H1 (cell line): ENCODE measurements at regions not wholly inside any gene's neighbourhood (a gene's known extent, or its start where the extent isn't known, plus 50 kb on each side); places are given as distances from the start of the nearest gene placed in this dataset.

Experiments
- CTCF ChIA-PET: fragments of 300-600 bp; sonication (Branson Sonifier 250); formaldehyde crosslinking; loops from one replicate; lab custom pipeline; 2021; ENCODE audit not compliant: partially characterized antibody; lab: Charles Lee
- POLR2A ChIA-PET: fragments of 300-600 bp; sonication (Branson Sonifier 250); formaldehyde crosslinking; loops from one replicate; lab custom pipeline; 2021; ENCODE audit warnings: inconsistent platforms; ENCODE audit not compliant: partially characterized antibody; lab: Charles Lee
- DNase-seq, 2 experiments: peaks; one replicate each; pipeline versions ENCODE4 v3.0.0 to v3.0.0-alpha.2; 2010 to 2022; ENCODE audit warnings: low spot score in 2 of 2, low read depth in 1 of 2, mixed read lengths in 1 of 2
- FAIRE-seq: peaks from 2 replicates; lab custom pipeline; 2011; peaks lifted over from hg19 to GRCh38; lab: Jason Lieb, UNC
- H2AFZ ChIP-seq: 2 replicates; pipeline ENCODE4 v1.8.1; 2012; ENCODE audit warnings: low read length, inconsistent platforms
- H2AK5ac ChIP-seq: 2 replicates; pipeline ENCODE4 v1.6.1; 2013; ENCODE audit warnings: low read depth, low read length
- H2BK120ac ChIP-seq: replicated peaks from 2 replicates; pipeline ENCODE3; 2013; ENCODE audit warnings: low read depth, low read length, inconsistent platforms
- H2BK12ac ChIP-seq: 2 replicates; pipeline ENCODE4 v1.6.1; 2013; ENCODE audit warnings: low read depth, low read length
- H2BK15ac ChIP-seq: 2 replicates; pipeline ENCODE4 v1.6.1; 2013; ENCODE audit warnings: low read length
- H2BK20ac ChIP-seq: 2 replicates; pipeline ENCODE4 v1.6.1; 2013; ENCODE audit warnings: low read length
- H2BK5ac ChIP-seq: 2 replicates; pipeline ENCODE4 v1.6.1; 2013; ENCODE audit warnings: low read depth, low read length
- H3K14ac ChIP-seq: 2 replicates; pipeline ENCODE4 v1.6.1; 2013; ENCODE audit warnings: inconsistent platforms; ENCODE audit not compliant: insufficient read length
- H3K18ac ChIP-seq: 2 replicates; pipeline ENCODE4 v1.6.1; 2013; ENCODE audit warnings: low read length; ENCODE audit errors: extremely low read depth
- H3K23ac ChIP-seq: 2 replicates; pipeline ENCODE4 v1.6.1; 2013; ENCODE audit warnings: inconsistent platforms; ENCODE audit not compliant: insufficient read length
- H3K23me2 ChIP-seq: 2 replicates; pipeline ENCODE4 v1.6.1; 2013; ENCODE audit warnings: low read depth, low read length
- H3K27ac ChIP-seq: 2 replicates; pipeline ENCODE4 v1.6.1; 2011; ENCODE audit warnings: low read depth, low read length, inconsistent platforms
- H3K27me3 ChIP-seq, 4 experiments: replicated peaks in 1 of 4; 1 replicate in 1 of 4; 2 replicates in 3 of 4; pipeline versions ENCODE4 v1.6.1 to v1.8.1; 2011 to 2013; ENCODE audit warnings: low read length in 3 of 4, mild to moderate bottlenecking in 3 of 4, inconsistent platforms in 2 of 4, mixed read lengths in 2 of 4, moderate library complexity in 1 of 4; ENCODE audit not compliant: control insufficient read depth in 3 of 4, insufficient read depth in 3 of 4; ENCODE audit errors: extremely low read depth in 1 of 4
- H3K36me3 ChIP-seq, 4 experiments: 2 replicates each; pipeline versions ENCODE4 v1.6.1 to v1.8.1; 2011 to 2013; ENCODE audit warnings: mild to moderate bottlenecking in 4 of 4, low read length in 3 of 4, moderate library complexity in 2 of 4, control low read depth in 1 of 4, inconsistent platforms in 1 of 4; ENCODE audit not compliant: insufficient read depth in 4 of 4, control insufficient read depth in 2 of 4
- H3K4ac ChIP-seq: replicated peaks from 2 replicates; pipeline ENCODE3; 2013; ENCODE audit warnings: low read length, low read depth, mixed read lengths, inconsistent platforms; ENCODE audit not compliant: insufficient read length
- H3K4me1 ChIP-seq, 4 experiments: replicated peaks in 1 of 4; 1 replicate in 1 of 4; 2 replicates in 3 of 4; pipeline versions ENCODE4 v1.6.1 to v1.8.1; 2011 to 2013; ENCODE audit warnings: low read length in 3 of 4, inconsistent platforms in 2 of 4, mixed read lengths in 1 of 4; ENCODE audit not compliant: insufficient read depth in 4 of 4, control insufficient read depth in 3 of 4
- H3K4me2 ChIP-seq, 2 experiments: 2 replicates each; pipeline versions ENCODE4 v1.6.1 to v1.8.1; 2011 to 2013; ENCODE audit warnings: low read depth in 2 of 2, low read length in 2 of 2, control low read depth in 1 of 2, inconsistent platforms in 1 of 2, mild to moderate bottlenecking in 1 of 2; ENCODE audit not compliant: insufficient read depth in 1 of 2
- H3K4me3 ChIP-seq, 4 experiments: fragments of 200-600, 300-600 bp in 1 of 4; sonication (generic), shearing (Covaris generic), sonication (Bioruptor Twin) in 1 of 4; 2 replicates each; pipeline versions ENCODE4 v1.5.1 to v1.8.1; 2011 to 2016; ENCODE audit warnings: low read length in 4 of 4, low read depth in 3 of 4, control low read depth in 2 of 4, inconsistent platforms in 2 of 4, mild to moderate bottlenecking in 2 of 4, mixed read lengths in 1 of 4, moderate library complexity in 1 of 4; ENCODE audit not compliant: insufficient read depth in 2 of 4; ENCODE audit errors: extremely low read depth in 1 of 4
- H3K56ac ChIP-seq: replicated peaks from 2 replicates; pipeline ENCODE3; 2013; ENCODE audit warnings: low read depth, mild to moderate bottlenecking, mixed read lengths, low read length, inconsistent platforms; ENCODE audit not compliant: insufficient read length
- H3K79me1 ChIP-seq: 2 replicates; pipeline ENCODE4 v1.6.1; 2013; ENCODE audit warnings: low read depth, low read length, control low read depth
- H3K79me2 ChIP-seq, 2 experiments: 2 replicates each; pipeline versions ENCODE4 v1.6.1 to v1.8.1; 2012 to 2013; ENCODE audit warnings: low read length in 2 of 2, mild to moderate bottlenecking in 2 of 2, inconsistent platforms in 1 of 2; ENCODE audit not compliant: insufficient read depth in 2 of 2, control insufficient read depth in 1 of 2
- H3K9ac ChIP-seq, 4 experiments: replicated peaks in 1 of 4; 1 replicate in 1 of 4; 2 replicates in 3 of 4; pipeline versions ENCODE4 v1.6.1 to v1.8.1; 2011 to 2013; ENCODE audit warnings: low read depth in 3 of 4, low read length in 3 of 4, control low read depth in 2 of 4, mild to moderate bottlenecking in 2 of 4, moderate library complexity in 2 of 4, inconsistent platforms in 1 of 4; ENCODE audit errors: extremely low read depth in 1 of 4
- H3K9me3 ChIP-seq, 2 experiments: 2 replicates each; pipeline versions ENCODE4 v1.6.1 to v1.8.1; 2012 to 2013; ENCODE audit warnings: mild to moderate bottlenecking in 2 of 2, moderate library complexity in 2 of 2, control low read depth in 1 of 2, inconsistent platforms in 1 of 2, low read depth in 1 of 2, low read length in 1 of 2, mixed read lengths in 1 of 2; ENCODE audit not compliant: insufficient read depth in 2 of 2
- H4K20me1 ChIP-seq, 2 experiments: replicated peaks in 1 of 2; 2 replicates each; pipeline versions ENCODE3 to v1.8.1; 2011 to 2013; ENCODE audit warnings: inconsistent platforms in 2 of 2, low read length in 2 of 2, mild to moderate bottlenecking in 1 of 2; ENCODE audit not compliant: insufficient read depth in 2 of 2, control insufficient read depth in 1 of 2
- H4K5ac ChIP-seq: 2 replicates; pipeline ENCODE4 v1.6.1; 2013; ENCODE audit warnings: low read length, low read depth, mixed read lengths, inconsistent platforms; ENCODE audit not compliant: insufficient read length
- H4K8ac ChIP-seq: 2 replicates; pipeline ENCODE4 v1.8.0; 2013; ENCODE audit warnings: mild to moderate bottlenecking, moderate library complexity, low read length, inconsistent platforms; ENCODE audit not compliant: insufficient read depth; ENCODE audit errors: extremely low read depth
- H4K91ac ChIP-seq: replicated peaks from 2 replicates; pipeline ENCODE3; 2013; ENCODE audit warnings: low read length, mixed read lengths, inconsistent platforms; ENCODE audit not compliant: insufficient read length
- BACH1 ChIP-seq: IDR thresholded peaks from 2 replicates; pipeline ENCODE4 v1.6.1; 2012; ENCODE audit warnings: low read length, improper control_type of control experiment
- CHD1 ChIP-seq: IDR thresholded peaks from 2 replicates; pipeline ENCODE4 v1.6.1; 2012; ENCODE audit warnings: low read depth, low read length, improper control_type of control experiment
- EZH2 ChIP-seq: fragments of 200-600 bp; sonication (generic); IDR thresholded peaks from 2 replicates; pipeline ENCODE4 v1.7.1; 2012; ENCODE audit warnings: low read depth, mild to moderate bottlenecking, moderate library complexity, low read length, inconsistent platforms; ENCODE audit not compliant: severe bottlenecking
- FOSL1 ChIP-seq: IDR thresholded peaks from 2 replicates; pipeline ENCODE4 v1.6.1; 2011; ENCODE audit warnings: mild to moderate bottlenecking, low read depth, low read length, moderate library complexity; ENCODE audit not compliant: insufficient read depth
- JUN ChIP-seq: IDR thresholded peaks from 2 replicates; pipeline ENCODE4 v1.6.1; 2011; ENCODE audit warnings: low read depth, mild to moderate bottlenecking, improper control_type of control experiment, low read length
- JUND ChIP-seq: IDR thresholded peaks from 2 replicates; pipeline ENCODE4 v1.6.1; 2011; ENCODE audit warnings: mild to moderate bottlenecking, improper control_type of control experiment, low read length
- KDM4A ChIP-seq: IDR thresholded peaks from one replicate; pipeline ENCODE4 v1.7.1; 2012; ENCODE audit warnings: low read depth, mild to moderate bottlenecking, moderate library complexity, low read length, inconsistent platforms; ENCODE audit not compliant: severe bottlenecking
- MAFK ChIP-seq: IDR thresholded peaks from 2 replicates; pipeline ENCODE4 v1.6.1; 2012; ENCODE audit warnings: low read depth, mild to moderate bottlenecking, improper control_type of control experiment, low read length
- NANOG ChIP-seq: IDR thresholded peaks from 2 replicates; pipeline ENCODE4 v1.6.1; 2011; ENCODE audit warnings: low read length, low read depth, mild to moderate bottlenecking, inconsistent platforms; ENCODE audit not compliant: insufficient read depth, poor library complexity, severe bottlenecking
- NRF1 ChIP-seq: IDR thresholded peaks from 2 replicates; pipeline ENCODE4 v1.6.1; 2011; ENCODE audit warnings: mild to moderate bottlenecking, low read depth, low read length, improper control_type of control experiment
- POLR2A ChIP-seq, 2 experiments: IDR thresholded peaks; 1 replicate in 1 of 2; 2 replicates in 1 of 2; pipeline ENCODE4 v1.6.1; 2011; ENCODE audit warnings: low read depth in 2 of 2, low read length in 2 of 2, mild to moderate bottlenecking in 2 of 2; ENCODE audit errors: control extremely low read depth in 1 of 2
- POU5F1 ChIP-seq: IDR thresholded peaks from 2 replicates; pipeline ENCODE4 v1.6.1; 2011; ENCODE audit warnings: low read depth, mild to moderate bottlenecking, low read length, moderate library complexity
- SP1 ChIP-seq: IDR thresholded peaks from 2 replicates; pipeline ENCODE4 v1.6.1; 2011; ENCODE audit warnings: low read depth, low read length
- SUZ12 ChIP-seq: fragments of 200-600 bp; sonication (generic); IDR thresholded peaks from 2 replicates; pipeline ENCODE4 v1.6.1; 2012; ENCODE audit warnings: mild to moderate bottlenecking, inconsistent platforms, low read length, moderate library complexity, mixed read lengths
- WGBS, 2 experiments: shearing (Covaris generic) in 1 of 2; methylation state at CpG; one replicate each; pipeline versions ENCODE4 v1.1.6 to v1.1.7; 2013 to 2015; ENCODE audit warnings: low lambda C conversion rate in 2 of 2, mixed read lengths in 2 of 2, inconsistent platforms in 1 of 2, low coverage in 1 of 2, missing lambda C conversion rate in 1 of 2; ENCODE audit not compliant: insufficient replicate concordance in 2 of 2, insufficient coverage in 1 of 2, insufficient read length in 1 of 2; ENCODE audit errors: extremely low coverage in 1 of 2, missing lambda C conversion rate in 1 of 2; 5-methylcytosine and 5-hydroxymethylcytosine counted together

GRCh38 chr5:167533814-167534795 is 757.3 kb upstream of the WWC1 start:
- Histone ChIP-seq H3K79me2 (no peaks in the 10 kb centered on the region), H3K4me1 (peaks cover 0 to 4% (median 1%) of the 10 kb centered on the region in 4 experiments; a peak in 2 of 7 replicates), H4K8ac (no peak overlapping the region), H2BK12ac (no peak overlapping the region), H3K23me2 (no peaks in the 10 kb centered on the region), H3K27me3 (no peaks in the 10 kb centered on the region; a peak in 1 of 7 replicates), H3K14ac (no peak overlapping the region), H3K23ac (no peak overlapping the region), H3K4ac (no peak overlapping the region), H2BK15ac (no peak overlapping the region), H4K5ac (no peak overlapping the region), H4K91ac (no peak overlapping the region), H4K20me1 (no peaks in the 10 kb centered on the region), H2BK120ac (no peak overlapping the region), H3K27ac (no peak overlapping the region), H3K9me3 (no peaks in the 10 kb centered on the region), H2AFZ (no peak overlapping the region), H2BK5ac (no peak overlapping the region), H3K4me2 (no peak overlapping the region; a peak in 1 of 4 replicates), H3K4me3 (no peak overlapping the region), H3K18ac (no peak overlapping the region), H3K9ac (no peak overlapping the region), H3K56ac (no peak overlapping the region), H3K79me1 (no peaks in the 10 kb centered on the region), H2BK20ac (no peak overlapping the region), H3K36me3 (no peaks in the 10 kb centered on the region), H2AK5ac (no peak overlapping the region)
- ChIA-PET POLR2A (no interaction called here), CTCF (no interaction called here)
- WGBS, 2 experiments: 86% methylated on average over 11 of the region's 11 CpGs; no CpG with 5 or more reads in 1 of the 2 experiments
- FAIRE-seq: no peak
- DNase-seq: no peak
- TF ChIP-seq NANOG (no peak), JUND (no peak), POU5F1 (no peak), SP1 (no peak), FOSL1 (no peak), POLR2A (IDR thresholded peaks at IDR 0.05; ENCODE audit: control extremely low read depth in 1 of 2, low read depth in 2 of 2, low read length in 2 of 2) (no peak), SUZ12 (no peak), BACH1 (no peak), CHD1 (no peak), KDM4A (no peak), MAFK (no peak), EZH2 (no peak), NRF1 (no peak), JUN (no peak)
